Neural cell (in vitro differentiated cells): ENCODE measurements at regions not wholly inside any gene's neighbourhood (a gene's known extent, or its start where the extent isn't known, plus 50 kb on each side); places are given as distances from the start of the nearest gene placed in this dataset.

Experiments
- H2AFZ ChIP-seq: fragments of 200-600, 300-800 bp; sonication (generic), shearing (Covaris generic); 2 replicates; pipeline ENCODE4 v1.6.0; 2014; ENCODE audit warnings: low read depth, mild to moderate bottlenecking, antibody characterized with exemption, low read length, moderate library complexity
- H3F3A ChIP-seq: fragments of 200-600 bp; shearing (Covaris generic); 2 replicates; pipeline ENCODE4 v1.6.1; 2016; ENCODE audit warnings: mild to moderate bottlenecking, moderate library complexity, mixed read lengths, antibody characterized with exemption, low read length; ENCODE audit not compliant: insufficient read depth, poor library complexity, severe bottlenecking
- H3K27ac ChIP-seq: fragments of 200-600, 300-800 bp; sonication (generic), shearing (Covaris generic); 2 replicates; pipeline ENCODE4 v1.5.1; 2014; ENCODE audit warnings: mild to moderate bottlenecking, low read length, moderate library complexity
- H3K27me3 ChIP-seq: fragments of 300-800, 200-600 bp; sonication (generic), shearing (Covaris generic); 2 replicates; pipeline ENCODE4 v1.6.0; 2014; ENCODE audit warnings: mild to moderate bottlenecking, low read depth, low read length, moderate library complexity; ENCODE audit not compliant: insufficient read depth
- H3K36me3 ChIP-seq: fragments of 300-800, 200-600 bp; sonication (generic), shearing (Covaris generic); 2 replicates; pipeline ENCODE4 v1.5.1; 2014; ENCODE audit warnings: mild to moderate bottlenecking, antibody characterized with exemption, low read length, moderate library complexity; ENCODE audit not compliant: insufficient read depth
- H3K4me2 ChIP-seq: fragments of 300-800, 200-600 bp; sonication (generic), shearing (Covaris generic); 2 replicates; pipeline ENCODE4 v1.6.0; 2014; ENCODE audit warnings: mild to moderate bottlenecking, low read length
- H3K4me3 ChIP-seq: fragments of 300-800, 200-600 bp; sonication (generic), shearing (Covaris generic); 2 replicates; pipeline ENCODE4 v1.5.1; 2014; ENCODE audit warnings: mild to moderate bottlenecking, low read length, moderate library complexity
- H3K79me2 ChIP-seq: fragments of 200-600 bp; shearing (Covaris generic); replicated peaks from 2 replicates; pipeline ENCODE4 v1.6.0; 2014; ENCODE audit warnings: mild to moderate bottlenecking, low read length, moderate library complexity; ENCODE audit not compliant: insufficient read depth
- H3K9ac ChIP-seq: fragments of 300-800, 200-600 bp; sonication (generic), shearing (Covaris generic); 2 replicates; pipeline ENCODE4 v1.6.1; 2016; ENCODE audit warnings: mild to moderate bottlenecking, low read length, mixed read lengths
- H3K9me2 ChIP-seq: fragments of 200-600 bp; shearing (Covaris generic); 2 replicates; pipeline ENCODE4 v1.6.1; 2016; ENCODE audit warnings: mild to moderate bottlenecking, low read length, mixed read lengths; ENCODE audit not compliant: insufficient read depth
- H3K9me3 ChIP-seq: fragments of 200-600, 300-800 bp; sonication (generic), shearing (Covaris generic); 2 replicates; pipeline ENCODE4 v1.6.1; 2016; ENCODE audit warnings: mild to moderate bottlenecking, mixed run types, low read length, moderate library complexity, mixed read lengths
- H4K20me1 ChIP-seq: fragments of 200-600 bp; shearing (Covaris generic); 2 replicates; pipeline ENCODE4 v1.6.1; 2016; ENCODE audit warnings: mild to moderate bottlenecking, mixed run types; ENCODE audit not compliant: insufficient read depth
- CTCF ChIP-seq: fragments of 450-650 bp; IDR thresholded peaks from 2 replicates; pipeline ENCODE4 v1.5.1; 2014; ENCODE audit warnings: antibody characterized with exemption, mild to moderate bottlenecking, moderate library complexity; ENCODE audit not compliant: poor library complexity, severe bottlenecking
- EP300 ChIP-seq: fragments of 450-650 bp; conservative IDR thresholded peaks from 2 replicates; pipeline ENCODE4 v1.6.1; 2014; ENCODE audit warnings: antibody characterized with exemption, mild to moderate bottlenecking, moderate library complexity; ENCODE audit not compliant: poor library complexity, severe bottlenecking
- EZH2 ChIP-seq: fragments of 200-600, 300-800 bp; shearing (Covaris generic), sonication (generic); IDR thresholded peaks from 2 replicates; pipeline ENCODE4 v1.6.1; 2014; ENCODE audit warnings: antibody characterized with exemption, low read length, borderline replicate concordance, mild to moderate bottlenecking; ENCODE audit not compliant: insufficient read depth, poor library complexity, severe bottlenecking
- MXI1 ChIP-seq: fragments of 450-650 bp; conservative IDR thresholded peaks from 2 replicates; pipeline ENCODE4 v1.6.1; 2014; ENCODE audit warnings: antibody characterized with exemption, mild to moderate bottlenecking; ENCODE audit not compliant: poor library complexity, severe bottlenecking
- POLR2AphosphoS5 ChIP-seq: IDR thresholded peaks from 2 replicates; pipeline ENCODE4 v1.6.1; 2012
- RAD21 ChIP-seq: fragments of 450-650 bp; conservative IDR thresholded peaks from 2 replicates; pipeline ENCODE4 v1.6.1; 2014; ENCODE audit warnings: antibody characterized with exemption, mild to moderate bottlenecking, moderate library complexity
- REST ChIP-seq: IDR thresholded peaks from 2 replicates; pipeline ENCODE4 v1.6.1; 2012; ENCODE audit warnings: borderline replicate concordance
- SMC3 ChIP-seq: fragments of 450-650 bp; conservative IDR thresholded peaks from 2 replicates; pipeline ENCODE4 v1.6.1; 2014; ENCODE audit warnings: antibody characterized with exemption, mild to moderate bottlenecking, moderate library complexity; ENCODE audit not compliant: poor library complexity
- TAF1 ChIP-seq: IDR thresholded peaks from 2 replicates; pipeline ENCODE4 v1.6.1; 2012; ENCODE audit warnings: low read depth

DNA sequence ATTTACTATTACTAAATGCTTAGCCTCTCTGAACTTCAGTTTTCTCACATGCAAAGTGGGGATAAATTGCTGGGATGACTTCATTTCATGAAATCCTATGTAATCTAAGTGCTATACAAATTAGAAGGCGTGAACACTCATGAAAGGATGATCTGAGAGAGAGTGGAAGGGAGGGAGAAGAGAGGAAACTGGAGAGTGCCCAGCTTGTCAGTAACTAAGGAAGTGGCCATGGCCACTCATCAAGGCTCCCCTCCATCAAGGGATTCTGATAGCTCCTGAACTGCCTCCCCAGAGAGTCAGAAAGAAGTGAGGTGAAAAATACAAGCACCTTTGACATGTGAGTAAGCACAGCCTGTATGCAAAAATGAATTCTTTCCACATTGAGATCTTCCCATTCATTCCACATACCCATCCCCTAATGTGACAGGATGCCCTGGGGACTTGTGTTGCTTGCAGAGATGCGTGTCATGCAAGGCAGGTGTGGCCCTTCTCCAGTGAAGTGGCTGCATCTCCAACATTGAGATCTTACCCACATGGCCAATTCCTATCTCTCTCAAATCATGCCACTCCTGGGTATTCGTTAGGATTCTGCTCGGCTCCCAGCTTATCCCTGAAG is 76.5 kb upstream of the ITPRID1 start:
- no peaks in the 10 kb centered on the region for H4K20me1 ChIP-seq
- TF ChIP-seq RAD21 (no peak), EZH2 (no peak), POLR2AphosphoS5 (no peak), EP300 (no peak), TAF1 (no peak), REST (no peak), SMC3 (no peak), CTCF (no peak), MXI1 (no peak)
- H3K27me3 ChIP-seq = no peaks in the 10 kb centered on the region
- no peaks in the 10 kb centered on the region for H3K79me2 ChIP-seq
- no peaks in the 10 kb centered on the region for H3K9me2 ChIP-seq
- H3K4me2 ChIP-seq = no peak overlapping the region
- no peaks in the 10 kb centered on the region for H3K36me3 ChIP-seq
- no peak overlapping the region for H3K27ac ChIP-seq
- H3K9ac ChIP-seq = no peak overlapping the region
- H3K9me3 ChIP-seq = no peaks in the 10 kb centered on the region
- no peak overlapping the region for H3K4me3 ChIP-seq
- H3F3A ChIP-seq = no peaks in the 10 kb centered on the region
- H2AFZ ChIP-seq = no peak overlapping the region

DNA sequence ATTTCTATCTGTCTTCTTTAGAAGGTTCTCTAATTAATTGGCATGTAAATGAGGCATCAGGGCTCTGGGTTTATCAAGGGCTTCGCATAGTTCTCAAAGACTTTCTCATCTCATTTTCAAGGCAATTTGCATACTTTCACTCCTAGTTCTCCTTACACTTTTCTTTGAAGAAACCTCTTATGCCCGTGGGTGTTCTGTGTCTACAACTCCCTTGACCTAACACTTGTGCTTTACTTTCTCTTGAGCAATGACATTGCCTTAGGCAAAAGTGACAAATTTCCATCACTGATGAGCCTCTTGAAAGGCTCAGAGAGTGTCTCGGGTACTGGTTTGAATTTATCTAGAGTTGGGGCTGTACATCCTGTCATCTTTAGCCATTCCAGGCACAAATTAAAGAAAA is 74.7 kb upstream of the ITPRID1 start:
- no peaks in the 10 kb centered on the region for H3F3A ChIP-seq
- no peaks in the 10 kb centered on the region for H3K27me3 ChIP-seq
- no peak overlapping the region for H3K4me2 ChIP-seq
- no peaks in the 10 kb centered on the region for H4K20me1 ChIP-seq
- no peaks in the 10 kb centered on the region for H3K36me3 ChIP-seq
- TF ChIP-seq MXI1 (no peak), RAD21 (no peak), SMC3 (no peak), POLR2AphosphoS5 (no peak), REST (no peak), EZH2 (no peak), EP300 (no peak), CTCF (no peak), TAF1 (no peak)
- no peaks in the 10 kb centered on the region for H3K9me2 ChIP-seq
- H3K27ac ChIP-seq = no peak overlapping the region
- no peak overlapping the region for H2AFZ ChIP-seq
- no peaks in the 10 kb centered on the region for H3K79me2 ChIP-seq
- no peaks in the 10 kb centered on the region for H3K9me3 ChIP-seq
- H3K4me3 ChIP-seq = no peak overlapping the region
- no peak overlapping the region for H3K9ac ChIP-seq
